ENCODE measurements at regions not wholly inside any gene's neighbourhood (a gene's known extent, or its start where the extent isn't known, plus 50 kb on each side); places are given as distances from the start of the nearest gene placed in this dataset.

DNA sequence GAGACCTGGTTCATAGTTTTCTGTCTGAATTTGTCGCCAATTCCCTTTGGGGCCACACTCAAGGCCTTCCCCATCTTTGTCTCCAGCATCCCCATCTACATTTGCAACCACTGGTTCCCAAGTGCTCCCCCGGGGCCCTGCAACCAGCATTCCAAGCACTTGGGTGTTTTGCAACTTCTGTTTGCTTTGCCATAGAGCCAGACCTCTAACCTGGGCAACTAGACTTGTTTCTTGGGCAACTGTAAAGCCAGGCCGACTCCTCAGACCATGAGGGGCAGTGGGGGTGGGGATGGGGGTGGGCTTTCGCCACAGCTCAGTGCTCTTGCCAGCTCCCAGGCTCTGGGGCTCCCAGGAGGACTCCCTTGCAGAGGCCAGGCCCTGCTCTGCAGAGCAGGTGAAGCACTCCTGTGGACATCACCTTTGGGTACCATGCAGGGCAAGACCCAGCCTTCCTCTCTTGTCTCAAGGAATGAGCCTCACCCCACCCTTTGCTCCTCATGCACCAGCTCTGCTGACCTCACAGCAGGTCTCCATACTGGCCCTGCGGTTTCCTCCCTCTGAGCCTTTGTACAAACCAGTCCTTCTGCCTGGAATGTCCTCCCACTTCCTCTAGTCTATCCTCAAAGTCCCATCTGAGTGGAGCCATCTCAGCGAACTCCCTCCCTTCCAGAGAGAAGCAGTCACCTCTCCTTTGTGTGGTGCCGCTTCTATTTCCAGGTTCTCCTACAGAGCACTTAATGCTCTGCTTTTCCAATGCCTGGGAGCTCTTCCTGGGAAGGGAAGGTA is 126.7 kb upstream of the MYCN start:
- H3K36me3 ChIP-seq: no peaks in the 10 kb centered on the region
- peaks cover 14 to 34% of the 10 kb centered on the region in 2 donors for H3K4me1 ChIP-seq
- no peak overlapping the region for H3K27ac ChIP-seq
- 87 to 91% methylated on average over 6 of the region's 7 CpGs for WGBS, 2 donors
- H3K4me3 ChIP-seq (replicated peaks in 1 of 3): no peak overlapping the region
- DNase-seq: no peak
- no peaks in the 10 kb centered on the region for H3K9me3 ChIP-seq
- intact Hi-C loops (cut with DNase I): loop anchor here (10.0 kb wide), 1 partner anchor 101 kb away; no protein-coding TSS in a partner anchor
- no peak for TF ChIP-seq POLR2A (IDR thresholded peaks at IDR 0.05)
- TF ChIP-seq, protein P1, sequence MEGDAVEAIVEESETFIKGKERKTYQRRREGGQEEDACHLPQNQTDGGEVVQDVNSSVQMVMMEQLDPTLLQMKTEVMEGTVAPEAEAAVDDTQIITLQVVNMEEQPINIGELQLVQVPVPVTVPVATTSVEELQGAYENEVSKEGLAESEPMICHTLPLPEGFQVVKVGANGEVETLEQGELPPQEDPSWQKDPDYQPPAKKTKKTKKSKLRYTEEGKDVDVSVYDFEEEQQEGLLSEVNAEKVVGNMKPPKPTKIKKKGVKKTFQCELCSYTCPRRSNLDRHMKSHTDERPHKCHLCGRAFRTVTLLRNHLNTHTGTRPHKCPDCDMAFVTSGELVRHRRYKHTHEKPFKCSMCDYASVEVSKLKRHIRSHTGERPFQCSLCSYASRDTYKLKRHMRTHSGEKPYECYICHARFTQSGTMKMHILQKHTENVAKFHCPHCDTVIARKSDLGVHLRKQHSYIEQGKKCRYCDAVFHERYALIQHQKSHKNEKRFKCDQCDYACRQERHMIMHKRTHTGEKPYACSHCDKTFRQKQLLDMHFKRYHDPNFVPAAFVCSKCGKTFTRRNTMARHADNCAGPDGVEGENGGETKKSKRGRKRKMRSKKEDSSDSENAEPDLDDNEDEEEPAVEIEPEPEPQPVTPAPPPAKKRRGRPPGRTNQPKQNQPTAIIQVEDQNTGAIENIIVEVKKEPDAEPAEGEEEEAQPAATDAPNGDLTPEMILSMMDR (IDR thresholded peaks at IDR 0.05): no peak
- H3K27me3 ChIP-seq: no peaks in the 10 kb centered on the region

GRCh38 chr2:15814403-15814802 is 125.9 kb upstream of the MYCN start:
- Histone ChIP-seq H3K27ac (no peak overlapping the region), H3K4me1 (peaks cover 14 to 34% of the 10 kb centered on the region in 2 donors), H3K27me3 (no peaks in the 10 kb centered on the region), H3K9me3 (no peaks in the 10 kb centered on the region), H3K36me3 (no peaks in the 10 kb centered on the region), H3K4me3 (replicated peaks in 1 of 3) (no peak overlapping the region)
- intact Hi-C loops (cut with DNase I): loop anchor here (10.0 kb wide), 1 partner anchor 100 kb away; no protein-coding TSS in a partner anchor
- DNase-seq: no peak
- 42 to 44% methylated on average over 8 of the region's 8 CpGs for WGBS, 2 donors
- TF ChIP-seq POLR2A (IDR thresholded peaks at IDR 0.05): no peak
- TF ChIP-seq, protein P1 (IDR thresholded peaks at IDR 0.05): no peak

GRCh38 chr2:15814946-15815345 is 125.4 kb upstream of the MYCN start:
- no peak for DNase-seq
- Histone ChIP-seq H3K4me1 (peaks cover 14 to 34% of the 10 kb centered on the region in 2 donors), H3K36me3 (no peaks in the 10 kb centered on the region), H3K4me3 (replicated peaks in 1 of 3) (no peak overlapping the region), H3K27ac (no peak overlapping the region), H3K9me3 (no peaks in the 10 kb centered on the region), H3K27me3 (no peaks in the 10 kb centered on the region)
- intact Hi-C loops (cut with DNase I): loop anchor here (10.0 kb wide), 1 partner anchor 100 kb away; no protein-coding TSS in a partner anchor
- 64 to 66% methylated on average over 6 of the region's 6 CpGs for WGBS, 2 donors
- TF ChIP-seq, protein P1 (IDR thresholded peaks at IDR 0.05): no peak
- TF ChIP-seq POLR2A (IDR thresholded peaks at IDR 0.05): no peak

DNA sequence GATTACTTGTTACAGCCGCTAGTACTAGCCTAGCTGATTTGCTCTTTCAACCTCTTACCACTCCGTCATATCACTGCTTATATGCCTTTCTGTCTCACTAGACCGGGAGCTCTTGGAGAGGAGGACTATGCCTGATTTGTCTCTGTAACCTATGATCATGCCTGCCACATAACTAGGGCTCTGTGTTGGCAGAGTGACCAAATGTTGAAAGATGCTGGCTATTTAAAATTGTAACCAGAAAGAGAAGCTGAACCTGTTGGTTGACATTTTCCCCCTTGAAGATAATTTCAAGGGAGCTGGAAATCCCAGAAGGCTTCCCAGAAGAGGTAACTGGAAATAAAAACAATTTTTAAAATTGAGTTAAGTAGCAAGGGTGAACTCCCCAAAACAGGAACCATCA is 124.1 kb upstream of the MYCN start:
- Histone ChIP-seq H3K4me1 (peaks cover 6 to 26% of the 10 kb centered on the region in 2 donors), H3K9me3 (no peaks in the 10 kb centered on the region), H3K4me3 (replicated peaks in 1 of 3) (no peak overlapping the region), H3K36me3 (no peaks in the 10 kb centered on the region), H3K27ac (no peak overlapping the region), H3K27me3 (no peaks in the 10 kb centered on the region)
- WGBS, 2 donors: 96 to 100% methylated on average over 3 of the region's 3 CpGs
- TF ChIP-seq, protein P1 (IDR thresholded peaks at IDR 0.05): no peak
- TF ChIP-seq POLR2A (IDR thresholded peaks at IDR 0.05): no peak
- no peak for DNase-seq
- intact Hi-C loops (cut with DNase I): loop anchor here (10.0 kb wide), 1 partner anchor 99 kb away; no protein-coding TSS in a partner anchor

Data from thyroid gland (tissue), 4 donors.